ENCODE measurements at regions not wholly inside any gene's neighbourhood (a gene's known extent, or its start where the extent isn't known, plus 50 kb on each side); places are given as distances from the start of the nearest gene placed in this dataset.

DNA sequence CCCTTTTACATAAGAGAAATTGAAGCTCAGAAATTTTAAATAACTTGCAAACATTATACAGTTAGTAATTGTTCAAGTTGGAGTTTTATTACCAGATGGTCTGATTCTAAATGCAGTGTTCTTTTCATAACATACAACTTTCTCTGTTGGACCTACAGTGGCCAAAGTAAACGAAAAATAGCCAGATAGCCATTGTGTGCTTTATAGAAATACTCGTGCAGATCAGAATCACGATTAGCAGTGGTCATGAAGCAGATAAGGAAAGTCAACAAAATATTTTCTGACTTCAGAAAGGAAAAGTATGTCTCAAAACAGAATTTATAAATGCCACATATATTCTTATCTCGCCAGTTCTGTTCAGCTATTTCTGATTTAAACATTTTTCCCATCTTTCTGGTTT is 436.9 kb downstream of the CNTN6 start:
- Histone ChIP-seq H3K27me3 (ENCODE audit: control insufficient read depth in 1 of 2, insufficient read depth in 1 of 2, low read length in 2 of 2) (no peaks in the 10 kb centered on the region), H3K4me1 (ENCODE audit: control insufficient read depth, insufficient read depth, low read depth, low read length) (no peaks in the 10 kb centered on the region), H2AK5ac (ENCODE audit: low read length, severe bottlenecking) (no peak overlapping the region), H3K18ac (ENCODE audit: low read depth in 1 of 2, low read length in 2 of 2) (no peak overlapping the region), H2BK5ac (ENCODE audit: low read depth, low read length, poor library complexity, severe bottlenecking) (no peak overlapping the region), H3K23ac (ENCODE audit: low read length in 2 of 2) (no peak overlapping the region), H3K9ac (ENCODE audit: low read length) (no peak overlapping the region), H3K27ac (ENCODE audit: low read length, poor library complexity, severe bottlenecking) (no peak overlapping the region), H3K4me2 (ENCODE audit: low read length, poor library complexity, severe bottlenecking) (no peak overlapping the region), H3K4me3 (ENCODE audit: insufficient read depth in 1 of 2, low read depth in 1 of 2, low read length in 2 of 2) (no peak overlapping the region), H3K14ac (ENCODE audit: low read length in 2 of 2) (no peak overlapping the region), H2BK120ac (ENCODE audit: low read depth, low read length) (no peak overlapping the region), H3K36me3 (ENCODE audit: control insufficient read depth in 1 of 2, insufficient read depth in 2 of 2, low read depth in 1 of 2, low read length in 2 of 2) (no peaks in the 10 kb centered on the region), H2BK15ac (ENCODE audit: low read depth, poor library complexity, severe bottlenecking) (no peak overlapping the region), H2BK12ac (ENCODE audit: low read length in 2 of 2) (no peak overlapping the region), H3K4ac (ENCODE audit: low read depth in 1 of 2, low read length in 2 of 2) (no peak overlapping the region), H3K79me1 (replicated peaks; ENCODE audit: low read length, poor library complexity, severe bottlenecking) (no peaks in the 10 kb centered on the region), H4K91ac (ENCODE audit: low read length) (no peak overlapping the region), H2AFZ (ENCODE audit: low read depth, low read length) (no peak overlapping the region), H4K8ac (ENCODE audit: low read length) (no peak overlapping the region), H3K9me3 (ENCODE audit: control insufficient read depth, low read length) (peaks cover 26% of the 10 kb centered on the region)
- WGBS = 61% methylated on average over 4 of the region's 4 CpGs
- no peak for DNase-seq

DNA sequence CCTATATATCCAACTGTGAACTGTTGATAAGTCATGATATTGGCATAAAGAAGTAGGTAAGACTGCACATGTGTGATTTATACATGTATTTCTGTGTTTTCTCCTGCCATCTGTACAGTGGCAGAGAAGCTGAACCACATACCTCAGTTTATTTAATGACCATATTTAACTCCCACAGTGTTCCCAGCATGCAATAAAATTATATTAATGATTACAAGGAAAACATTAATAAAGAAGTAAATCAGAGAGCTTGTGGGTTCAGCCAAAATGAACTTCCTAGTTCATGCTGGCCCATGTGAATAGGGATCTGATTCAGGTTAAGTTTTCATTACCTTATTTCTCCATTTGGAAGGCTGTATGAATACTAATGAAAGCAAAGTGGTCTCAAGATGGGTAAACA is 439.2 kb downstream of the CNTN6 start:
- H3K4ac ChIP-seq (ENCODE audit: low read depth in 1 of 2, low read length in 2 of 2) = no peak overlapping the region
- H3K9ac ChIP-seq (ENCODE audit: low read length) = no peak overlapping the region
- H3K4me2 ChIP-seq (ENCODE audit: low read length, poor library complexity, severe bottlenecking) = no peak overlapping the region
- no peaks in the 10 kb centered on the region for H3K36me3 ChIP-seq (ENCODE audit: control insufficient read depth in 1 of 2, insufficient read depth in 2 of 2, low read depth in 1 of 2, low read length in 2 of 2)
- H3K14ac ChIP-seq (ENCODE audit: low read length in 2 of 2) = no peak overlapping the region
- no peak overlapping the region for H4K91ac ChIP-seq (ENCODE audit: low read length)
- no peak overlapping the region for H4K8ac ChIP-seq (ENCODE audit: low read length)
- no peak overlapping the region for H3K18ac ChIP-seq (ENCODE audit: low read depth in 1 of 2, low read length in 2 of 2)
- H3K4me3 ChIP-seq (ENCODE audit: insufficient read depth in 1 of 2, low read depth in 1 of 2, low read length in 2 of 2) = no peak overlapping the region
- H3K27ac ChIP-seq (ENCODE audit: low read length, poor library complexity, severe bottlenecking) = no peak overlapping the region
- H2BK120ac ChIP-seq (ENCODE audit: low read depth, low read length) = no peak overlapping the region
- peaks cover 37% of the 10 kb centered on the region for H3K9me3 ChIP-seq (ENCODE audit: control insufficient read depth, low read length)
- H3K79me1 ChIP-seq (replicated peaks; ENCODE audit: low read length, poor library complexity, severe bottlenecking) = no peaks in the 10 kb centered on the region
- H2BK12ac ChIP-seq (ENCODE audit: low read length in 2 of 2) = no peak overlapping the region
- DNase-seq = no peak
- no peaks in the 10 kb centered on the region for H3K27me3 ChIP-seq (ENCODE audit: control insufficient read depth in 1 of 2, insufficient read depth in 1 of 2, low read length in 2 of 2)
- H2BK15ac ChIP-seq (ENCODE audit: low read depth, poor library complexity, severe bottlenecking) = no peak overlapping the region
- H3K23ac ChIP-seq (ENCODE audit: low read length in 2 of 2) = no peak overlapping the region
- H2AK5ac ChIP-seq (ENCODE audit: low read length, severe bottlenecking) = no peak overlapping the region
- no peak overlapping the region for H2AFZ ChIP-seq (ENCODE audit: low read depth, low read length)
- no peaks in the 10 kb centered on the region for H3K4me1 ChIP-seq (ENCODE audit: control insufficient read depth, insufficient read depth, low read depth, low read length)
- no peak overlapping the region for H2BK5ac ChIP-seq (ENCODE audit: low read depth, low read length, poor library complexity, severe bottlenecking)

DNA sequence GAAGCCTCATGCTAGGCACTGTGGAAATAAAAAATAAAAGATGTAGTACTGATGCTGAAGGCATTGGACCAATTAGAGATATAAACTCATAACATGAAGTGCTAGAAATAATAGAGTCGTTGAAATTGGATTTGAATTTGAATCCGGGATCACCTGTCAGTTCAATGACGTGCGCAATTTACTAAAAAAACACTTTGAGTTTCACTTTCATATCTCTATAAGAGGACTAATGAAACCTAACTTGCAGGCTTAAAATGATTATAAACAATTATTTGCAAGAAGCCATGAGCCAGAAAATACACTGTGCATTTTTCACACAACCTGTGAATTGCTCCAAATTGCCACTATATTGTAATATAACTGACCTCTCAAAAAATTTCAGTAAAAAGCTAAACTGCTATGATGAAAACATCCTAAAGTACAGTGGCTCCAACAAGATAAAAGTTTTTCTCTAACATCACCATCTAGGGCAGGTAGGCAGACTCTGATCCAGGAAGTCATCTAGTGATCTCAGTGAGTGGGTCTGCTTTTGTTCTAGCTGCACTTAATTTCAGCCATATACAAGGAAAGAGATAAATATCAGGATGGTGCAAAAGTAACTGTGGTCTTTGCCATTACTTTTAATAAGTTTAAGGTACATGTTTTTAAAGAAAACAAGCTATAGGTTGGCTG is 440.2 kb downstream of the CNTN6 start:
- Histone ChIP-seq H3K14ac (ENCODE audit: low read length in 2 of 2) (no peak overlapping the region), H2BK12ac (ENCODE audit: low read length in 2 of 2) (no peak overlapping the region), H3K4me1 (ENCODE audit: control insufficient read depth, insufficient read depth, low read depth, low read length) (no peaks in the 10 kb centered on the region), H3K18ac (ENCODE audit: low read depth in 1 of 2, low read length in 2 of 2) (no peak overlapping the region), H2AK5ac (ENCODE audit: low read length, severe bottlenecking) (no peak overlapping the region), H3K9me3 (ENCODE audit: control insufficient read depth, low read length) (peaks cover 43% of the 10 kb centered on the region), H3K27ac (ENCODE audit: low read length, poor library complexity, severe bottlenecking) (no peak overlapping the region), H3K4me2 (ENCODE audit: low read length, poor library complexity, severe bottlenecking) (no peak overlapping the region), H3K9ac (ENCODE audit: low read length) (no peak overlapping the region), H2BK120ac (ENCODE audit: low read depth, low read length) (no peak overlapping the region), H2AFZ (ENCODE audit: low read depth, low read length) (no peak overlapping the region), H3K4me3 (ENCODE audit: insufficient read depth in 1 of 2, low read depth in 1 of 2, low read length in 2 of 2) (no peak overlapping the region), H3K36me3 (ENCODE audit: control insufficient read depth in 1 of 2, insufficient read depth in 2 of 2, low read depth in 1 of 2, low read length in 2 of 2) (no peaks in the 10 kb centered on the region), H3K27me3 (ENCODE audit: control insufficient read depth in 1 of 2, insufficient read depth in 1 of 2, low read length in 2 of 2) (no peaks in the 10 kb centered on the region), H2BK15ac (ENCODE audit: low read depth, poor library complexity, severe bottlenecking) (no peak overlapping the region), H3K79me1 (replicated peaks; ENCODE audit: low read length, poor library complexity, severe bottlenecking) (no peaks in the 10 kb centered on the region), H3K23ac (ENCODE audit: low read length in 2 of 2) (no peak overlapping the region), H2BK5ac (ENCODE audit: low read depth, low read length, poor library complexity, severe bottlenecking) (no peak overlapping the region), H3K4ac (ENCODE audit: low read depth in 1 of 2, low read length in 2 of 2) (no peak overlapping the region), H4K91ac (ENCODE audit: low read length) (no peak overlapping the region), H4K8ac (ENCODE audit: low read length) (no peak overlapping the region)
- DNase-seq = no peak
- WGBS = 93% methylated on average over 4 of the region's 4 CpGs

DNA sequence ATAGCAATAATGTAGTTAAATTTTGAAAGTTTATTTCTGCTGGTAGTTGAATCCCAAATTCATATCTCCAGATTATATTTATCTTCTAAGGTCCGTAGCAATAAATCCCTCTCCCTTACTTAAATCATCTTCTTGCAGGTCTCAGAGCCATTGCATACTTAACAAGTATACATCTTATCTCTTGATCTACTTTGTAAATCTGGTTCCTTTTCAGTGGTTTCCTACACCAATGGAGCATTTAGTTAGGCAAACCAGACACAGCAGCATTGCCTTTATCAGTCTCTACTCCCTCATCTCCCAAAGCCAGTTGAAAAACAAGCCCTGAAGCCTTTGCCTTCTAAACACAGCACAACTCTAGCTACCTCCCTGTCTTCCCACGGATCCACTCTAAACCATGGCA is 440.9 kb downstream of the CNTN6 start:
- Histone ChIP-seq H3K36me3 (ENCODE audit: control insufficient read depth in 1 of 2, insufficient read depth in 2 of 2, low read depth in 1 of 2, low read length in 2 of 2) (no peaks in the 10 kb centered on the region), H2BK12ac (ENCODE audit: low read length in 2 of 2) (no peak overlapping the region), H3K4me3 (ENCODE audit: insufficient read depth in 1 of 2, low read depth in 1 of 2, low read length in 2 of 2) (no peak overlapping the region), H3K27ac (ENCODE audit: low read length, poor library complexity, severe bottlenecking) (no peak overlapping the region), H2AK5ac (ENCODE audit: low read length, severe bottlenecking) (no peak overlapping the region), H3K18ac (ENCODE audit: low read depth in 1 of 2, low read length in 2 of 2) (no peak overlapping the region), H2BK120ac (ENCODE audit: low read depth, low read length) (no peak overlapping the region), H3K9me3 (ENCODE audit: control insufficient read depth, low read length) (peaks cover 44% of the 10 kb centered on the region), H2AFZ (ENCODE audit: low read depth, low read length) (no peak overlapping the region), H3K4ac (ENCODE audit: low read depth in 1 of 2, low read length in 2 of 2) (no peak overlapping the region), H4K91ac (ENCODE audit: low read length) (no peak overlapping the region), H3K79me1 (replicated peaks; ENCODE audit: low read length, poor library complexity, severe bottlenecking) (no peaks in the 10 kb centered on the region), H3K4me2 (ENCODE audit: low read length, poor library complexity, severe bottlenecking) (no peak overlapping the region), H3K23ac (ENCODE audit: low read length in 2 of 2) (no peak overlapping the region), H3K27me3 (ENCODE audit: control insufficient read depth in 1 of 2, insufficient read depth in 1 of 2, low read length in 2 of 2) (no peaks in the 10 kb centered on the region), H3K9ac (ENCODE audit: low read length) (no peak overlapping the region), H2BK15ac (ENCODE audit: low read depth, poor library complexity, severe bottlenecking) (no peak overlapping the region), H3K14ac (ENCODE audit: low read length in 2 of 2) (no peak overlapping the region), H4K8ac (ENCODE audit: low read length) (no peak overlapping the region), H2BK5ac (ENCODE audit: low read depth, low read length, poor library complexity, severe bottlenecking) (no peak overlapping the region), H3K4me1 (ENCODE audit: control insufficient read depth, insufficient read depth, low read depth, low read length) (no peaks in the 10 kb centered on the region)
- 75% methylated on average over 2 of the region's 2 CpGs for WGBS
- DNase-seq = no peak
